ENCODE measurements at regions not wholly inside any gene's neighbourhood (a gene's known extent, or its start where the extent isn't known, plus 50 kb on each side); places are given as distances from the start of the nearest gene placed in this dataset.
"Not testable (repeated sequence)": the region's sequence is repeated elsewhere in the genome, so short reads cannot be mapped to it uniquely, and the experiment has no call there.

- Histone ChIP-seq H3K4me3 (ENCODE audit: low read depth in 1 of 3, low read length in 3 of 3) (no peak overlapping the region), H3K4me1 (ENCODE audit: control insufficient read depth in 3 of 3, insufficient read depth in 2 of 3, low read depth in 1 of 3, low read length in 2 of 3) (no peaks in the 10 kb centered on the region), H3K36me3 (ENCODE audit: control insufficient read depth in 3 of 3, insufficient read depth in 2 of 3, low read depth in 1 of 3, low read length in 3 of 3) (peaks cover 4 to 52% (median 13%) of the 10 kb centered on the region in 3 donors), H3K9me3 (ENCODE audit: control insufficient read depth in 2 of 2, insufficient read depth in 1 of 2, low read depth in 1 of 2, low read length in 1 of 2) (peaks cover 0 to 33% of the 10 kb centered on the region in 2 donors), H3K27ac (ENCODE audit: low read depth in 1 of 3, low read length in 2 of 3) (no peak overlapping the region), H3K27me3 (ENCODE audit: control insufficient read depth in 3 of 3, insufficient read depth in 3 of 3, low read length in 3 of 3) (no peaks in the 10 kb centered on the region)
- FAIRE-seq = no peak
- no peak for DNase-seq
- WGBS, 3 donors = 98 to 100% (median 98%) methylated on average over 2 of the region's 2 CpGs
These were observed 86.4 kb upstream of the ZNF746 start for GRCh38 chr7:149584009-149584408.

GRCh38 chr7:149580328-149580727 lies 82.7 kb upstream of the ZNF746 start:
- H3K9me3 ChIP-seq (ENCODE audit: control insufficient read depth in 2 of 2, insufficient read depth in 1 of 2, low read depth in 1 of 2, low read length in 1 of 2) = peaks cover 0 to 42% of the 10 kb centered on the region in 2 donors
- no peaks in the 10 kb centered on the region for H3K27me3 ChIP-seq (ENCODE audit: control insufficient read depth in 3 of 3, insufficient read depth in 3 of 3, low read length in 3 of 3)
- DNase-seq = no peak
- no peak overlapping the region for H3K27ac ChIP-seq (ENCODE audit: low read depth in 1 of 3, low read length in 2 of 3)
- FAIRE-seq = no peak
- no peak overlapping the region for H3K4me3 ChIP-seq (ENCODE audit: low read depth in 1 of 3, low read length in 3 of 3)
- peaks cover 0 to 31% (median 6%) of the 10 kb centered on the region in 3 donors for H3K36me3 ChIP-seq (ENCODE audit: control insufficient read depth in 3 of 3, insufficient read depth in 2 of 3, low read depth in 1 of 3, low read length in 3 of 3)
- 97 to 99% (median 98%) methylated on average over 6 of the region's 6 CpGs for WGBS, 3 donors
- H3K4me1 ChIP-seq (ENCODE audit: control insufficient read depth in 3 of 3, insufficient read depth in 2 of 3, low read depth in 1 of 3, low read length in 2 of 3) = no peaks in the 10 kb centered on the region

GRCh38 chr7:149579365-149579764 lies 81.8 kb upstream of the ZNF746 start:
- H3K36me3 ChIP-seq (ENCODE audit: control insufficient read depth in 3 of 3, insufficient read depth in 2 of 3, low read depth in 1 of 3, low read length in 3 of 3) = peaks cover 0 to 26% (median 6%) of the 10 kb centered on the region in 3 donors
- H3K4me3 ChIP-seq (ENCODE audit: low read depth in 1 of 3, low read length in 3 of 3); H3K4me1 ChIP-seq (ENCODE audit: control insufficient read depth in 3 of 3, insufficient read depth in 2 of 3, low read depth in 1 of 3, low read length in 2 of 3); H3K27ac ChIP-seq (ENCODE audit: low read depth in 1 of 3, low read length in 2 of 3); H3K27me3 ChIP-seq (ENCODE audit: control insufficient read depth in 3 of 3, insufficient read depth in 3 of 3, low read length in 3 of 3); DNase-seq; FAIRE-seq: not testable (repeated sequence)
- peaks cover 0 to 39% of the 10 kb centered on the region in 2 donors for H3K9me3 ChIP-seq (ENCODE audit: control insufficient read depth in 2 of 2, insufficient read depth in 1 of 2, low read depth in 1 of 2, low read length in 1 of 2)
- WGBS, 3 donors = 98 to 99% (median 98%) methylated on average over 19 of the region's 19 CpGs

GRCh38 chr7:149574428-149574827 lies 76.8 kb upstream of the ZNF746 start:
- not testable (repeated sequence) for H3K4me3 ChIP-seq (ENCODE audit: low read depth in 1 of 3, low read length in 3 of 3); H3K27me3 ChIP-seq (ENCODE audit: control insufficient read depth in 3 of 3, insufficient read depth in 3 of 3, low read length in 3 of 3); FAIRE-seq; H3K4me1 ChIP-seq (ENCODE audit: control insufficient read depth in 3 of 3, insufficient read depth in 2 of 3, low read depth in 1 of 3, low read length in 2 of 3); H3K27ac ChIP-seq (ENCODE audit: low read depth in 1 of 3, low read length in 2 of 3); DNase-seq
- Histone ChIP-seq H3K36me3 (ENCODE audit: control insufficient read depth in 3 of 3, insufficient read depth in 2 of 3, low read depth in 1 of 3, low read length in 3 of 3) (peaks cover 0 to 11% (median 0%) of the 10 kb centered on the region in 3 donors), H3K9me3 (ENCODE audit: control insufficient read depth in 2 of 2, insufficient read depth in 1 of 2, low read depth in 1 of 2, low read length in 1 of 2) (peaks cover 1 to 26% of the 10 kb centered on the region in 2 donors)
- 90 to 93% (median 92%) methylated on average over 2 of the region's 2 CpGs for WGBS, 3 donors

GRCh38 chr7:149573519-149573918 lies 75.9 kb upstream of the ZNF746 start:
- H3K36me3 ChIP-seq (ENCODE audit: control insufficient read depth in 3 of 3, insufficient read depth in 2 of 3, low read depth in 1 of 3, low read length in 3 of 3) = peaks cover 0 to 8% (median 0%) of the 10 kb centered on the region in 3 donors
- H3K27me3 ChIP-seq (ENCODE audit: control insufficient read depth in 3 of 3, insufficient read depth in 3 of 3, low read length in 3 of 3) = no peaks in the 10 kb centered on the region
- no peaks in the 10 kb centered on the region for H3K4me1 ChIP-seq (ENCODE audit: control insufficient read depth in 3 of 3, insufficient read depth in 2 of 3, low read depth in 1 of 3, low read length in 2 of 3)
- DNase-seq (no peak), FAIRE-seq (no peak)
- peaks cover 1 to 21% of the 10 kb centered on the region in 2 donors for H3K9me3 ChIP-seq (ENCODE audit: control insufficient read depth in 2 of 2, insufficient read depth in 1 of 2, low read depth in 1 of 2, low read length in 1 of 2)
- WGBS, 3 donors = 96 to 100% (median 99%) methylated on average over 3 of the region's 3 CpGs
- H3K4me3 ChIP-seq (ENCODE audit: low read depth in 1 of 3, low read length in 3 of 3) = no peak overlapping the region
- no peak overlapping the region for H3K27ac ChIP-seq (ENCODE audit: low read depth in 1 of 3, low read length in 2 of 3)

- Histone ChIP-seq H3K36me3 (ENCODE audit: control insufficient read depth in 3 of 3, insufficient read depth in 2 of 3, low read depth in 1 of 3, low read length in 3 of 3) (peaks cover 2 to 12% (median 3%) of the 10 kb centered on the region in 3 donors), H3K9me3 (ENCODE audit: control insufficient read depth in 2 of 2, insufficient read depth in 1 of 2, low read depth in 1 of 2, low read length in 1 of 2) (peaks cover 1 to 22% of the 10 kb centered on the region in 2 donors)
- not testable (repeated sequence) for DNase-seq; FAIRE-seq; H3K27me3 ChIP-seq (ENCODE audit: control insufficient read depth in 3 of 3, insufficient read depth in 3 of 3, low read length in 3 of 3); H3K4me1 ChIP-seq (ENCODE audit: control insufficient read depth in 3 of 3, insufficient read depth in 2 of 3, low read depth in 1 of 3, low read length in 2 of 3); H3K27ac ChIP-seq (ENCODE audit: low read depth in 1 of 3, low read length in 2 of 3); H3K4me3 ChIP-seq (ENCODE audit: low read depth in 1 of 3, low read length in 3 of 3)
- 94 to 97% (median 96%) methylated on average over 7 to 8 of the region's 8 CpGs for WGBS, 3 donors
These were observed 75.3 kb upstream of the ZNF746 start for GRCh38 chr7:149572920-149573319.

- Histone ChIP-seq H3K9me3 (ENCODE audit: control insufficient read depth in 2 of 2, insufficient read depth in 1 of 2, low read depth in 1 of 2, low read length in 1 of 2) (peaks cover 1 to 31% of the 10 kb centered on the region in 2 donors), H3K36me3 (ENCODE audit: control insufficient read depth in 3 of 3, insufficient read depth in 2 of 3, low read depth in 1 of 3, low read length in 3 of 3) (peaks cover 4 to 23% (median 6%) of the 10 kb centered on the region in 3 donors), H3K27me3 (ENCODE audit: control insufficient read depth in 3 of 3, insufficient read depth in 3 of 3, low read length in 3 of 3) (no peaks in the 10 kb centered on the region), H3K4me3 (ENCODE audit: low read depth in 1 of 3, low read length in 3 of 3) (no peak overlapping the region), H3K27ac (ENCODE audit: low read depth in 1 of 3, low read length in 2 of 3) (no peak overlapping the region), H3K4me1 (ENCODE audit: control insufficient read depth in 3 of 3, insufficient read depth in 2 of 3, low read depth in 1 of 3, low read length in 2 of 3) (no peaks in the 10 kb centered on the region)
- 96 to 99% (median 99%) methylated on average over 11 of the region's 11 CpGs for WGBS, 3 donors
- FAIRE-seq (no peak), DNase-seq (no peak)
These were observed 73.2 kb upstream of the ZNF746 start for GRCh38 chr7:149570784-149571183.

- no peaks in the 10 kb centered on the region for H3K4me1 ChIP-seq (ENCODE audit: control insufficient read depth in 3 of 3, insufficient read depth in 2 of 3, low read depth in 1 of 3, low read length in 2 of 3)
- 96 to 99% (median 98%) methylated on average over 12 of the region's 12 CpGs for WGBS, 3 donors
These were observed 72.3 kb upstream of the ZNF746 start for GRCh38 chr7:149569726-149570422.

More at GRCh38 chr7:149569726-149570422, 72.3 kb upstream of the ZNF746 start:
- H3K27me3 ChIP-seq (ENCODE audit: control insufficient read depth in 3 of 3, insufficient read depth in 3 of 3, low read length in 3 of 3) = no peaks in the 10 kb centered on the region
- peaks cover 1 to 31% of the 10 kb centered on the region in 2 donors for H3K9me3 ChIP-seq (ENCODE audit: control insufficient read depth in 2 of 2, insufficient read depth in 1 of 2, low read depth in 1 of 2, low read length in 1 of 2)
- H3K4me3 ChIP-seq (ENCODE audit: low read depth in 1 of 3, low read length in 3 of 3) = no peak overlapping the region
- peaks cover 4 to 23% (median 6%) of the 10 kb centered on the region in 3 donors for H3K36me3 ChIP-seq (ENCODE audit: control insufficient read depth in 3 of 3, insufficient read depth in 2 of 3, low read depth in 1 of 3, low read length in 3 of 3)
- DNase-seq (no peak), FAIRE-seq (no peak)
- H3K27ac ChIP-seq (ENCODE audit: low read depth in 1 of 3, low read length in 2 of 3) = no peak overlapping the region
